ENCODE measurements at regions not wholly inside any gene's neighbourhood (a gene's known extent, or its start where the extent isn't known, plus 50 kb on each side); places are given as distances from the start of the nearest gene placed in this dataset.

GRCh38 chr4:153937289-153937688 lies 148.4 kb upstream of the SFRP2 start:
- Histone ChIP-seq H3K27me3 (ENCODE audit: control insufficient read depth in 2 of 2, insufficient read depth in 2 of 2, low read length in 2 of 2) (peaks cover 0 to 2% of the 10 kb centered on the region in 2 donors), H3K9ac (ENCODE audit: insufficient read depth, low read length, poor library complexity, severe bottlenecking) (no peak overlapping the region), H3K4me1 (ENCODE audit: control insufficient read depth in 1 of 2, insufficient read depth in 2 of 2, low read length in 2 of 2) (peaks cover 13 to 16% of the 10 kb centered on the region in 2 donors), H4K20me1 (ENCODE audit: insufficient read depth, low read length) (no peaks in the 10 kb centered on the region), H2AFZ (ENCODE audit: insufficient read depth, low read depth, low read length, poor library complexity, severe bottlenecking) (no peak overlapping the region), H3K4me2 (replicated peaks; ENCODE audit: extremely low read depth, low read length, poor library complexity, severe bottlenecking) (no peak overlapping the region), H3K9me3 (replicated peaks in 1 of 2; ENCODE audit: control insufficient read depth in 1 of 2, insufficient read depth in 1 of 2, low read length in 2 of 2) (no peaks in the 10 kb centered on the region), H3K4me3 (replicated peaks in 1 of 3; ENCODE audit: low read depth in 2 of 3, low read length in 3 of 3) (no peak overlapping the region), H3K36me3 (replicated peaks in 1 of 2; ENCODE audit: control insufficient read depth in 1 of 2, insufficient read depth in 2 of 2, low read length in 2 of 2) (no peaks in the 10 kb centered on the region), H3K79me2 (ENCODE audit: insufficient read depth, low read length) (no peaks in the 10 kb centered on the region), H3K27ac (ENCODE audit: low read depth in 1 of 2, low read length in 2 of 2) (no peak overlapping the region)
- H3K36me3 Mint-ChIP-seq: no peaks in the 10 kb centered on the region
- peaks cover 23% of the 10 kb centered on the region for H3K4me1 Mint-ChIP-seq
- no peak for DNase-seq
- H3K27me3 Mint-ChIP-seq (ENCODE audit: low read depth in 3 of 3): peaks cover 2 to 13% (median 8%) of the 10 kb centered on the region in 3 donors
- no peak for TF ChIP-seq CTCF (IDR thresholded peaks at IDR 0.05)
- WGBS (ENCODE audit: insufficient coverage): 88% methylated on average over 3 of the region's 4 CpGs
- H3K4me3 Mint-ChIP-seq: no peak overlapping the region
- H3K27ac Mint-ChIP-seq: no peak overlapping the region
- intact Hi-C loops (cut with micrococcal nuclease): no loop called here
- H3K9me3 Mint-ChIP-seq: no peaks in the 10 kb centered on the region

GRCh38 chr4:153936121-153936520 lies 147.2 kb upstream of the SFRP2 start:
- no peak overlapping the region for H3K4me3 ChIP-seq (replicated peaks in 1 of 3; ENCODE audit: low read depth in 2 of 3, low read length in 3 of 3)
- no peaks in the 10 kb centered on the region for H3K36me3 ChIP-seq (replicated peaks in 1 of 2; ENCODE audit: control insufficient read depth in 1 of 2, insufficient read depth in 2 of 2, low read length in 2 of 2)
- Mint-ChIP-seq H3K36me3 (no peaks in the 10 kb centered on the region), H3K4me3 (no peak overlapping the region), H3K9me3 (no peaks in the 10 kb centered on the region), H3K27me3 (ENCODE audit: low read depth in 3 of 3) (peaks cover 2 to 10% (median 2%) of the 10 kb centered on the region in 3 donors), H3K4me1 (peaks cover 27% of the 10 kb centered on the region), H3K27ac (no peak overlapping the region)
- H3K9me3 ChIP-seq (replicated peaks in 1 of 2; ENCODE audit: control insufficient read depth in 1 of 2, insufficient read depth in 1 of 2, low read length in 2 of 2): no peaks in the 10 kb centered on the region
- no peak overlapping the region for H3K27ac ChIP-seq (ENCODE audit: low read depth in 1 of 2, low read length in 2 of 2)
- no peaks in the 10 kb centered on the region for H4K20me1 ChIP-seq (ENCODE audit: insufficient read depth, low read length)
- H3K4me1 ChIP-seq (ENCODE audit: control insufficient read depth in 1 of 2, insufficient read depth in 2 of 2, low read length in 2 of 2): peaks cover 13 to 16% of the 10 kb centered on the region in 2 donors
- H3K79me2 ChIP-seq (ENCODE audit: insufficient read depth, low read length): no peaks in the 10 kb centered on the region
- no peak overlapping the region for H2AFZ ChIP-seq (ENCODE audit: insufficient read depth, low read depth, low read length, poor library complexity, severe bottlenecking)
- peaks cover 0 to 2% of the 10 kb centered on the region in 2 donors for H3K27me3 ChIP-seq (ENCODE audit: control insufficient read depth in 2 of 2, insufficient read depth in 2 of 2, low read length in 2 of 2)
- no CpG with 5 or more reads among the region's 3 CpGs for WGBS (ENCODE audit: insufficient coverage)
- TF ChIP-seq CTCF (IDR thresholded peaks at IDR 0.05): no peak
- H3K4me2 ChIP-seq (replicated peaks; ENCODE audit: extremely low read depth, low read length, poor library complexity, severe bottlenecking): no peak overlapping the region
- H3K9ac ChIP-seq (ENCODE audit: insufficient read depth, low read length, poor library complexity, severe bottlenecking): no peak overlapping the region
- intact Hi-C loops (cut with micrococcal nuclease): no loop called here
- no peak for DNase-seq
